ENCODE measurements at regions not wholly inside any gene's neighbourhood (a gene's known extent, or its start where the extent isn't known, plus 50 kb on each side); places are given as distances from the start of the nearest gene placed in this dataset.

GRCh38 chr2:67649331-67650261, 252.5 kb downstream of the ETAA1 start:
- H3K27ac ChIP-seq: no peak overlapping the region
- no peak for TF ChIP-seq CTCF (conservative IDR thresholded peaks at IDR 0.05)

- no peak overlapping the region for H3K27ac ChIP-seq
- peak; percentile 71 for TF ChIP-seq CTCF (conservative IDR thresholded peaks at IDR 0.05)
Measured at GRCh38 chr2:67650291-67651133, 253.4 kb downstream of the ETAA1 start.

- H3K27ac ChIP-seq: no peak overlapping the region
- TF ChIP-seq CTCF (conservative IDR thresholded peaks at IDR 0.05): no peak
Measured at GRCh38 chr2:67651565-67651964, 254.4 kb downstream of the ETAA1 start.

- TF ChIP-seq CTCF (conservative IDR thresholded peaks at IDR 0.05): no peak
Measured at GRCh38 chr2:67652679-67653078, 255.5 kb downstream of the ETAA1 start.

GRCh38 chr2:67656875-67657274, 259.7 kb downstream of the ETAA1 start:
- no peak for TF ChIP-seq CTCF (conservative IDR thresholded peaks at IDR 0.05)

More at GRCh38 chr2:67652679-67653078, 255.5 kb downstream of the ETAA1 start:
- no peak overlapping the region for H3K27ac ChIP-seq

GRCh38 chr2:67658820-67659219, 261.7 kb downstream of the ETAA1 start:
- H3K27ac ChIP-seq: no peak overlapping the region
- TF ChIP-seq CTCF (conservative IDR thresholded peaks at IDR 0.05): no peak

More at GRCh38 chr2:67656875-67657274, 259.7 kb downstream of the ETAA1 start:
- H3K27ac ChIP-seq: no peak overlapping the region

GRCh38 chr2:67660015-67660602, 263.0 kb downstream of the ETAA1 start:
- no peak for TF ChIP-seq CTCF (conservative IDR thresholded peaks at IDR 0.05)
- H3K27ac ChIP-seq: no peak overlapping the region
